HG03095 (cell line): ENCODE measurements at regions not wholly inside any gene's neighbourhood (a gene's known extent, or its start where the extent isn't known, plus 50 kb on each side); places are given as distances from the start of the nearest gene placed in this dataset.

Experiments used
- ATAC-seq: cut with Tn5 transposase; IDR thresholded peaks from one replicate; pipeline ENCODE4 v1.9.1; 2021; ENCODE audit warnings: moderate library complexity; ENCODE audit not compliant: unreplicated experiment

GRCh38 chr9:82367016-82367415 is 378.4 kb downstream of the SPATA31D1 start:
- ATAC-seq: no peak

- no peak for ATAC-seq
Measured at GRCh38 chr9:82367929-82368328, 379.4 kb downstream of the SPATA31D1 start.

- ATAC-seq: no peak
Measured at GRCh38 chr9:82369251-82369945, 380.8 kb downstream of the SPATA31D1 start.

- no peak for ATAC-seq
Measured at GRCh38 chr9:82375041-82375440, 386.5 kb downstream of the SPATA31D1 start.

- ATAC-seq: no peak
Measured at GRCh38 chr9:82376677-82377232, 388.2 kb downstream of the SPATA31D1 start.

GRCh38 chr9:82382887-82383616 is 394.5 kb downstream of the SPATA31D1 start:
- no peak for ATAC-seq

- no peak for ATAC-seq
Measured at GRCh38 chr9:82385633-82386032, 397.1 kb downstream of the SPATA31D1 start.

- no peak for ATAC-seq
Measured at GRCh38 chr9:82397534-82397933, 409.0 kb downstream of the SPATA31D1 start.

GRCh38 chr9:82404196-82404870 is 415.8 kb downstream of the SPATA31D1 start:
- ATAC-seq: no peak

GRCh38 chr9:82404881-82405280 is 416.3 kb downstream of the SPATA31D1 start:
- ATAC-seq: no peak

GRCh38 chr9:82406456-82407085 is 418.0 kb downstream of the SPATA31D1 start:
- ATAC-seq: no peak

GRCh38 chr9:82410306-82410705 is 421.7 kb downstream of the SPATA31D1 start:
- peak; percentile 88 for ATAC-seq

GRCh38 chr9:82410866-82411265 is 422.3 kb downstream of the SPATA31D1 start:
- peak; percentile 16 for ATAC-seq

- ATAC-seq: no peak
Measured at GRCh38 chr9:82412586-82413305, 424.2 kb downstream of the SPATA31D1 start.

GRCh38 chr9:82417501-82417900 is 428.9 kb downstream of the SPATA31D1 start:
- ATAC-seq: no peak

GRCh38 chr9:82418334-82418733 is 429.8 kb downstream of the SPATA31D1 start:
- ATAC-seq: no peak

- no peak for ATAC-seq
Measured at GRCh38 chr9:82419696-82420486, 431.3 kb downstream of the SPATA31D1 start.

- no peak for ATAC-seq
Measured at GRCh38 chr9:82421498-82421897, 432.9 kb downstream of the SPATA31D1 start.

GRCh38 chr9:82423700-82424099 is 435.1 kb downstream of the SPATA31D1 start:
- ATAC-seq: no peak
